ENCODE measurements at regions not wholly inside any gene's neighbourhood (a gene's known extent, or its start where the extent isn't known, plus 50 kb on each side); places are given as distances from the start of the nearest gene placed in this dataset.

GRCh38 chr12:18953505-18953904, 176.0 kb upstream of the PLEKHA5 start:
- no peak overlapping the region for H4K5ac ChIP-seq (ENCODE audit: low read depth, low read length)

More at GRCh38 chr12:18953505-18953904, 176.0 kb upstream of the PLEKHA5 start:
- Histone ChIP-seq H4K8ac (ENCODE audit: low read depth in 2 of 2, low read length in 2 of 2) (no peak overlapping the region), H2BK20ac (ENCODE audit: low read depth, low read length) (no peak overlapping the region), H3K23ac (ENCODE audit: low read depth, low read length) (no peak overlapping the region), H3K4me2 (ENCODE audit: low read depth, low read length) (no peak overlapping the region), H2AFZ (replicated peaks; ENCODE audit: low read length, poor library complexity) (no peak overlapping the region), H3K9ac (ENCODE audit: low read depth, low read length) (no peak overlapping the region), H3K4me3 (ENCODE audit: insufficient read depth, low read depth, low read length) (no peak overlapping the region), H3K56ac (ENCODE audit: extremely low read depth, insufficient read depth, low read length) (no peak overlapping the region), H4K20me1 (ENCODE audit: insufficient read depth, low read length) (no peaks in the 10 kb centered on the region), H3K9me1 (ENCODE audit: insufficient read depth, low read length) (no peaks in the 10 kb centered on the region), H3K27ac (ENCODE audit: insufficient read depth, low read length) (no peak overlapping the region), H3K18ac (ENCODE audit: low read depth, low read length) (no peak overlapping the region), H2BK5ac (ENCODE audit: low read depth, low read length, poor library complexity, severe bottlenecking) (no peak overlapping the region), H3K4ac (ENCODE audit: low read depth, low read length) (no peak overlapping the region), H3K79me1 (ENCODE audit: low read depth in 1 of 2, low read length in 2 of 2) (no peaks in the 10 kb centered on the region), H4K91ac (ENCODE audit: insufficient read depth, low read depth, low read length) (no peak overlapping the region), H3K4me1 (ENCODE audit: control insufficient read depth, insufficient read depth, low read length) (no peaks in the 10 kb centered on the region), H3K14ac (replicated peaks; ENCODE audit: low read depth, low read length) (no peak overlapping the region), H3K27me3 (ENCODE audit: control insufficient read depth, insufficient read depth, low read length) (no peaks in the 10 kb centered on the region), H3K9me3 (ENCODE audit: control insufficient read depth, insufficient read depth, low read length) (no peaks in the 10 kb centered on the region), H2BK120ac (ENCODE audit: low read depth, low read length) (no peak overlapping the region), H2AK5ac (ENCODE audit: low read depth, low read length) (no peak overlapping the region), H3K36me3 (ENCODE audit: control insufficient read depth, insufficient read depth, low read length) (no peaks in the 10 kb centered on the region), H2BK15ac (ENCODE audit: low read depth, low read length) (no peak overlapping the region), H2AK9ac (replicated peaks; ENCODE audit: low read depth, low read length, poor library complexity) (no peak overlapping the region)
- CTCF ChIA-PET = no interaction called here
- dilution Hi-C loops (cut with HindIII; ENCODE audit: low sequenced_read_pairs, unreplicated experiment) (no loop called here), in situ Hi-C loops (cut with MboI; ENCODE audit: low sequenced_read_pairs) (no loop called here), intact Hi-C loops (cut with micrococcal nuclease) (no loop called here)
- ATAC-seq (ENCODE audit: low read depth) (no peak), DNase-seq (no peak)
- no TSS peak for BruUV-seq (replicated peaks)
- WGBS, 2 experiments (ENCODE audit: extremely low coverage in 2 of 2, insufficient read length in 1 of 2) = 44% methylated on average over 1 of the region's 1 CpG; no CpG with 5 or more reads in 1 of the 2 experiments
- no peak for TF ChIP-seq MAZ (IDR thresholded peaks at IDR 0.05; ENCODE audit: borderline replicate concordance, low read depth, low read length)
- TF ChIP-seq BHLHE40 (IDR thresholded peaks at IDR 0.05; ENCODE audit: low read depth, low read length) = no peak
- TF ChIP-seq USF2 (IDR thresholded peaks at IDR 0.05; ENCODE audit: low read depth, low read length) = no peak
- TF ChIP-seq RFX5 (IDR thresholded peaks at IDR 0.05; ENCODE audit: low read depth, low read length) = no peak
- POLR2A ChIA-PET (ENCODE audit: unreplicated experiment) = no interaction called here

All from IMR-90 (cell line).